Fibroblast of mammary gland (primary cell): ENCODE measurements at regions not wholly inside any gene's neighbourhood (a gene's known extent, or its start where the extent isn't known, plus 50 kb on each side); places are given as distances from the start of the nearest gene placed in this dataset.

Source experiments
- DNase-seq: peaks from one replicate; pipeline ENCODE4 v3.0.0-alpha.2; 2010; ENCODE audit warnings: low read depth
- H3K4me3 ChIP-seq: 2 replicates; pipeline ENCODE4 v1.5.1; 2011; ENCODE audit warnings: low read depth, mild to moderate bottlenecking, low read length, moderate library complexity; ENCODE audit not compliant: control insufficient read depth
- TF ChIP-seq, protein P1 (sequence below): conservative IDR thresholded peaks from 2 replicates; pipeline ENCODE4 v1.5.1; 2011; ENCODE audit warnings: low read depth, low read length, inconsistent platforms; ENCODE audit not compliant: control insufficient read depth, insufficient read depth

DNA sequence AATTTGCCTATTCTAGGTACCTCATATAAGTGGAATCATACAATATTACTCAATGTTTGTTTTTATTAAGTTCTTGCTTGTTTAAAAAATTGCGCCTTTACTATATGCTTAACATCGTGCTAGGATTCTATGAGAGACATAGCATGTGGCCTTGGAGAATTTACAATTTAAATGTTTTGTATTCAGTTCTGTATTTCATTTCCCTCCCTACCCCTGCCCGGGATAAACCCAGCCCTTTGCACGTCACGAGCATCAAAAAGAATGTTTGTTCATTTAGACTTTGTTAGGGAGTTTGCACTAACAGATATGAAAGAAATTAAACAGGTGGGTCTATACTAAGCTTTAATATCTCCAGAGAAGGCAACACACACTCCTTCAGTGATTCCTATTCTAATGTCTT, 75.7 kb downstream of the C18orf54 start:
- no peak for DNase-seq
- no peak overlapping the region for H3K4me3 ChIP-seq
- TF ChIP-seq, protein P1, sequence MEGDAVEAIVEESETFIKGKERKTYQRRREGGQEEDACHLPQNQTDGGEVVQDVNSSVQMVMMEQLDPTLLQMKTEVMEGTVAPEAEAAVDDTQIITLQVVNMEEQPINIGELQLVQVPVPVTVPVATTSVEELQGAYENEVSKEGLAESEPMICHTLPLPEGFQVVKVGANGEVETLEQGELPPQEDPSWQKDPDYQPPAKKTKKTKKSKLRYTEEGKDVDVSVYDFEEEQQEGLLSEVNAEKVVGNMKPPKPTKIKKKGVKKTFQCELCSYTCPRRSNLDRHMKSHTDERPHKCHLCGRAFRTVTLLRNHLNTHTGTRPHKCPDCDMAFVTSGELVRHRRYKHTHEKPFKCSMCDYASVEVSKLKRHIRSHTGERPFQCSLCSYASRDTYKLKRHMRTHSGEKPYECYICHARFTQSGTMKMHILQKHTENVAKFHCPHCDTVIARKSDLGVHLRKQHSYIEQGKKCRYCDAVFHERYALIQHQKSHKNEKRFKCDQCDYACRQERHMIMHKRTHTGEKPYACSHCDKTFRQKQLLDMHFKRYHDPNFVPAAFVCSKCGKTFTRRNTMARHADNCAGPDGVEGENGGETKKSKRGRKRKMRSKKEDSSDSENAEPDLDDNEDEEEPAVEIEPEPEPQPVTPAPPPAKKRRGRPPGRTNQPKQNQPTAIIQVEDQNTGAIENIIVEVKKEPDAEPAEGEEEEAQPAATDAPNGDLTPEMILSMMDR: no peak

DNA sequence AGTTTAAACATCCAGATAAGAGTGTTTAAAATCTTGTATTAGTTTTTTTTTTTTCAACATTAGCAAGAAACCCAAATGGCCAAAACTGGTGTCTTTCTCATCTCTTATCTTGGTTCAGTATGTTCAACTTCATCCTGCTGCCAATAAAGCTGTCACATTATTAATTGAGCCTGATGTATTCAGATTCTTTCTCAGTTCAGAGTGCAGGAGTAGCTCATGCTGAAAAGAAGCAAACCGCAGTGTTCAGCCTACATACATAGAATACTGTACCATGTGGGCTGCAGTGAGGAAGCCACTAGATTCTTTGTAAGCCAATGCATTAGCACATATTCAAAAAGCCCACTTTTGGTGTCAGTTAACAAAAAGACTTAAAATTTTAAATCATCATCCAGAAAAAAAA, 76.2 kb downstream of the C18orf54 start:
- DNase-seq: no peak
- no peak overlapping the region for H3K4me3 ChIP-seq
- TF ChIP-seq, protein P1: no peak

DNA sequence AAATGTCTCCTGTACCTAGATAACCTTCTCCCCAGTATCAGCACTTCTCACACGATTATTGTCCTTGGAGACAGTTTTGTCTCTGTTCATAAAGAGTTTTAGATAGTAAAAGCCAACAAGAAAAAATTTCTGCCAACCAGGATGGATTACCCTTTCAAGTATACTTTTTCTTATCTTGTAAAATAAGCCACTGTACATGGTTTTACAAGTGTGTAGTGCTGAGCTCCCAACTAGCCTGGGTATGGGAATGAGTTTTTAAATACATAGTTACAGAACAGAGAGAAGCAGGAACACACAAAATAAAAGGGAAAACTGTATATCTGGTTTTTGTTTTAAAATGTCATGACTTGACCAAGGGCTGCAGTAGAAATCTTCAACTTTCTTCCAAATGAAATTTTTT, 76.7 kb downstream of the C18orf54 start:
- H3K4me3 ChIP-seq: no peak overlapping the region
- TF ChIP-seq, protein P1: no peak
- no peak for DNase-seq

DNA sequence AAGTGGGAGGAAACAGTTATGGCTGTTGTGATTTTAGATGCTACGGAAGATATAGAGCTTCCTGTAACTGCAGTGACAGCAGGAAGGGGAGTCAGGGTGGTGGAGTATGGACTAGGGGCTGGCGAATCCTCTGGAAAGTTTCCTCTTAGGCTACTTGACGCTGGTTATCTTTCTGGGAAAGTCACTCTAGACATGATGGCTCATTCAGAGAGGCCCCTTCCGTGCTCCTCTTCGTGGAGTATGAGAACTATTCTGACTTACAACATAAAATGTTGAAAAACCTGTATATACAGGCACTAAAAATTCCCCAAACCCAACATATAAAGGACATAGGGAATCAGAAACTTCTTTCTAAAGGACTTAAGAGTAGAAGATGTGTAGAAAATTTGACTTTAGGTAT, 78.8 kb downstream of the C18orf54 start:
- no peak for DNase-seq
- TF ChIP-seq, protein P1: no peak
- no peak overlapping the region for H3K4me3 ChIP-seq

DNA sequence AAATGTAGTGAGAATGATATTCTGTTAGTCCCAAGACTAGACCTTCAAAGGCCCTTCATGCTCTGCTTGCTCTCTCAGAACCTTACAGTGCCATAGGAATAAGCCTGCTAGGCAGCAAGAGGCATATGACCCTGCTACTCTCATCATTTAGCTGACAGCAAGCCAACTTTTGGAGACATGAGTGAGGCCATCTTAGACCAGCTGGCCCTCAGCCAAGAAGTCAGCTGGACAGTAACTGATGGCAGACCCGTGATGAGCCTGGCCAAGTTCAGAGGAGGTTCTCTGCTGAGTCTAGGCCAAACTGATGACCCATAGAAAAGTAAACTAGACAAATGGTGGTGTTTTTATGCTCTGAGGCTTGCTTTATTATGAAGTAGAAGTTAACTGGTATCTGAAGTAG, 82.6 kb downstream of the C18orf54 start:
- TF ChIP-seq, protein P1: no peak
- DNase-seq: peak; percentile 32

DNA sequence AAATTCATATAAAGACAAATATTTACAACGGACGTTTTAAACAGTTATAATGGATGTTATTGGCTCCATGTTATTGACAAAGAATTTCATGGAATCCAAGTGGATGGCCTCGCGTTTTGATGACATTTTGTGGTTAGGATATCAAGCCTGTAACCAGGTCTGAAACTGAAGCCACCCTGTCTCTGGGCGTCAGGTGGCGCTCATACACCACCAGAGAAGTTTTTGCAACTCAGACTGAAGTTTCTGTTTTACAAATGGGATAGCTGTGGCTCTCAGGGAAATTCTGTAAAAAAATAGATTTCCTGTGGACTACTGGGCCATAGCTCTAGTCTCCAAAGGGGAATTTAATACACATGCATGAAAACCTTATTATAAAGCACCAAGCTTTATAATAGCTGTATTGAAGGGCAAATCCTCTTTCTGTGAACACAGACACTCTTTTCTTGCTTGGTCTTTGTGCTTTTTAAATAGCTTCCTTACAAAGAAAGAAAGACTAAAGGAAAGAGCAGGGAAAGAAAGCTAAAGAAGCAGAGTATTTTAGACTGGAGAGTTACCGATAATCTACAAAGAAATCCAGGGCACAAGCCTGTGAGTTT, 86.7 kb downstream of the C18orf54 start:
- DNase-seq: peak; percentile 62
- no peak overlapping the region for H3K4me3 ChIP-seq
- TF ChIP-seq, protein P1: peak; percentile 77

More for the DNA sequence above, 82.6 kb downstream of the C18orf54 start:
- H3K4me3 ChIP-seq: no peak overlapping the region

DNA sequence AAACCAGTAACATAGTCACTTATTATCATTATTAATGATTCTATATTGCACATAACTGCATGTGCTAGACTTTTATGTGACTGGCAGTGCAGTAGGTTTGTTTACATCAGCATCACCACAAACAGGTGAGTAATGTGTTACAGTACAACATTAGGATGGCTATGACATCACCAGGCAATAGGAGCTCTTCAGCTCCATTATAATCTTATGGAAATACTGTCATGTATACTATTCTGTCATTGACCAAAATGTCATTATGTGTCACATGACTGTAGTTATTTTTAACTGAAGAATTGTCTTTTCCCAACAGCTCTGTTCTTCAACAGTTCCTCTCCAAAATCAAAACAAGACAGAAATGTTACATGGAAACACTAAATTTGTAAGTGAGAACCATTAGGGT, 96.3 kb downstream of the C18orf54 start:
- TF ChIP-seq, protein P1: no peak
- DNase-seq: peak; percentile 10
- H3K4me3 ChIP-seq: no peak overlapping the region
